ENCODE measurements at regions not wholly inside any gene's neighbourhood (a gene's known extent, or its start where the extent isn't known, plus 50 kb on each side); places are given as distances from the start of the nearest gene placed in this dataset.

DNA sequence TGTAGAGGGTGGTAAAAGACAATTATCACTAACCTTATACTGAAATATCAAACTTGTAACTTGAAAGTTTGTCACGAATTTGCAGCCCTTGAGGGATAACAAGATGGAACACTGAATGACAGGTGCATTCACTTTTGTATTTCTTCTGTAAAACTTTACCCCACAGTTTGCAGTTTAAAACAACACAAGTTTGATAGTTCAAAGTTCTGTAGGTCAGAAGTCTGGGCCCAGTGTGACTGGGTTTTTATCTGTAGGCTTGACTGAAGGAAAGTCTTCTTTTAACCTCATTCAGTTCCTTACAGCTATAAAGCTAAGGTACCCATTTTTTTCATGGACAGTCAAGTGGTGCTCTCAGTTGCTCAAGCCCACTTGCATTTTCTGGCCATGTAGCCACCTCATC, 257.1 kb upstream of the NRXN1 start:
- TF ChIP-seq FOXP2 (optimal IDR thresholded peaks at IDR 0.05; ENCODE audit: borderline replicate concordance, extremely low read depth, extremely low read length, insufficient read depth), result no peak
- TF ChIP-seq POLR2AphosphoS5 (IDR thresholded peaks at IDR 0.05; ENCODE audit: low read depth, low read length), result no peak
- no peak for TF ChIP-seq TAF1 (IDR thresholded peaks at IDR 0.05; ENCODE audit: borderline replicate concordance, insufficient read depth, low read length)

Measured in PFSK-1 (cell line).